K562 (cell line): ENCODE measurements at regions not wholly inside any gene's neighbourhood (a gene's known extent, or its start where the extent isn't known, plus 50 kb on each side); places are given as distances from the start of the nearest gene placed in this dataset.

Source experiments
- ATAC-seq: fragments of 200-7000 bp; cut with Tn5 transposase; 3 replicates; pipeline ENCODE4 v1.9.1; 2020; ENCODE audit warnings: moderate library complexity
- BruUV-seq: library from RNA; stranded (reverse); fragments of 400-500 nt; replicated peaks from 2 replicates; lab custom pipeline; 2021; lab: Mats Ljungman, UMichigan
- CTCF ChIA-PET: fragments of 300-600 bp; formaldehyde crosslinking; extraction: SDS; loops from one replicate; lab custom pipeline; 2021; ENCODE audit warnings: low intra/inter-chr PET ratio; lab: Yijun Ruan, JAX
- POLR2A ChIA-PET: fragments of 300-600, 350-650 bp; sonication (Branson Sonifier 250); formaldehyde crosslinking; extraction: SDS; loops from one replicate; lab custom pipeline; 2021; ENCODE audit warnings: antibody characterized with exemption, inconsistent platforms; lab: Yijun Ruan, JAX
- DNase-seq, 4 experiments: peaks; one replicate each; pipeline versions ENCODE4 v3.0.0 to v3.0.0-alpha.2; 2011 to 2018; ENCODE audit warnings: low spot score in 3 of 4, mixed read lengths in 3 of 4; ENCODE audit errors: extremely low read depth in 1 of 4
- FAIRE-seq: peaks from 2 replicates; lab custom pipeline; 2011; peaks lifted over from hg19 to GRCh38; lab: Jason Lieb, UNC
- H2AFZ ChIP-seq: 2 replicates; pipeline ENCODE4 v1.6.0; 2011; ENCODE audit warnings: low read depth, low read length, control low read depth, inconsistent platforms
- H3K27ac ChIP-seq: fragments of 200-600 bp; 3 replicates; pipeline ENCODE4 v1.8.0; 2011; ENCODE audit warnings: low read depth, mild to moderate bottlenecking, control low read depth, inconsistent platforms, low read length, moderate library complexity, mixed read lengths; ENCODE audit errors: extremely low read depth
- H3K27me3 ChIP-seq, 2 experiments: fragments of 300-600 bp in 1 of 2; 2 replicates in 1 of 2; 3 replicates in 1 of 2; pipeline versions ENCODE4 v1.6.0 to v1.8.0; 2011; ENCODE audit warnings: inconsistent platforms in 2 of 2, low read length in 2 of 2, mild to moderate bottlenecking in 1 of 2, mixed read lengths in 1 of 2, moderate library complexity in 1 of 2; ENCODE audit not compliant: control insufficient read depth in 2 of 2, insufficient read depth in 2 of 2
- H3K36me3 ChIP-seq: fragments of 300-600 bp; 3 replicates; pipeline ENCODE4 v1.8.0; 2011; ENCODE audit warnings: mild to moderate bottlenecking, low read length, inconsistent platforms; ENCODE audit not compliant: control insufficient read depth, insufficient read depth
- H3K4me1 ChIP-seq, 2 experiments: fragments of 200-600 bp in 1 of 2; replicated peaks in 1 of 2; 2 replicates in 1 of 2; 3 replicates in 1 of 2; pipeline versions ENCODE4 v1.5.1 to v1.8.0; 2011; ENCODE audit warnings: inconsistent platforms in 2 of 2, low read length in 2 of 2, mild to moderate bottlenecking in 1 of 2, mixed read lengths in 1 of 2, moderate library complexity in 1 of 2; ENCODE audit not compliant: control insufficient read depth in 2 of 2, insufficient read depth in 2 of 2
- H3K4me2 ChIP-seq: 2 replicates; pipeline ENCODE4 v1.6.1; 2011; ENCODE audit warnings: low read length, control low read depth, inconsistent platforms, mixed read lengths; ENCODE audit not compliant: insufficient read depth
- H3K4me3 ChIP-seq: fragments of 200-600 bp; sonication (generic), shearing (Covaris generic); 2 replicates; pipeline ENCODE4 v1.5.1; 2016; ENCODE audit warnings: control low read depth, inconsistent platforms
- H3K79me2 ChIP-seq: fragments of 200-600 bp; 3 replicates; pipeline ENCODE4 v1.8.0; 2011; ENCODE audit warnings: low read length, inconsistent platforms; ENCODE audit not compliant: control insufficient read depth, insufficient read depth
- H3K9ac ChIP-seq, 2 experiments: 2 replicates each; pipeline versions ENCODE4 v1.6.0 to v1.6.1; 2011; ENCODE audit warnings: low read depth in 2 of 2, low read length in 2 of 2, control low read depth in 1 of 2, inconsistent platforms in 1 of 2, mild to moderate bottlenecking in 1 of 2, mixed read lengths in 1 of 2; ENCODE audit not compliant: insufficient read depth in 1 of 2
- H3K9me1 ChIP-seq: one replicate; pipeline ENCODE4 v1.6.0; 2011; ENCODE audit warnings: inconsistent platforms, mild to moderate bottlenecking, low read length, moderate library complexity; ENCODE audit not compliant: control insufficient read depth, insufficient read depth
- H3K9me3 ChIP-seq: replicated peaks from 2 replicates; pipeline ENCODE4 v1.5.1; 2011; ENCODE audit warnings: low read depth, low read length, inconsistent platforms; ENCODE audit not compliant: control insufficient read depth, insufficient read depth
- H4K20me1 ChIP-seq: replicated peaks from 2 replicates; pipeline ENCODE4 v1.6.1; 2011; ENCODE audit warnings: low read length, inconsistent platforms, mixed read lengths; ENCODE audit not compliant: control insufficient read depth, insufficient read depth
- ADNP ChIP-seq: fragments of 200-800 bp; sonication (Bioruptor generic); IDR thresholded peaks from 2 replicates; pipeline ENCODE4 v1.6.1; 2016; ENCODE audit warnings: missing genetic modification characterization, missing compliant biosample characterization
- CREB5 ChIP-seq: fragments of 250-450 bp; sonication (Bioruptor Pico); IDR thresholded peaks from 2 replicates; pipeline ENCODE4 v1.5.0; 2020; ENCODE audit warnings: mild to moderate bottlenecking
- MTF1 ChIP-seq: fragments of 250-450 bp; sonication (Bioruptor Pico); IDR thresholded peaks from 2 replicates; pipeline ENCODE4 v1.9.0; 2021; ENCODE audit warnings: moderate library complexity, mild to moderate bottlenecking, inconsistent platforms, borderline replicate concordance
- SFPQ ChIP-seq: fragments of 200-400 bp; formaldehyde crosslinking; IDR thresholded peaks from 2 replicates; pipeline ENCODE4 v1.6.1; 2017; ENCODE audit warnings: mild to moderate bottlenecking, low read depth, low read length, moderate library complexity
- TOE1 ChIP-seq, 2 experiments: fragments of 450-650 bp in 1 of 2; sonication (generic) in 1 of 2; formaldehyde crosslinking in 1 of 2; IDR thresholded peaks; 2 replicates each; pipeline versions ENCODE4 v1.7.1 to v1.8.0; 2016 to 2022; ENCODE audit warnings: borderline replicate concordance in 2 of 2, mild to moderate bottlenecking in 2 of 2, antibody characterized with exemption in 1 of 2, inconsistent platforms in 1 of 2, low read depth in 1 of 2, missing genetic modification reagents in 1 of 2, moderate library complexity in 1 of 2
- ZNF217 ChIP-seq: sonication (generic); formaldehyde crosslinking; IDR thresholded peaks from 2 replicates; pipeline ENCODE4 v1.8.0; 2022; ENCODE audit warnings: mild to moderate bottlenecking, missing genetic modification reagents
- WGBS: fragments of 100-300 bp; shearing (Covaris generic); methylation state at CpG from one replicate; pipeline ENCODE4 v1.1.6; 2016; ENCODE audit warnings: low coverage, mixed read lengths; ENCODE audit not compliant: insufficient coverage; ENCODE audit errors: missing lambda C conversion rate; 5-methylcytosine and 5-hydroxymethylcytosine counted together
- in situ Hi-C: fragments of 300-500 bp; cut with MboI; formaldehyde crosslinking; loops from 4 replicates; pipeline ENCODE4 v1.15.0; 2018; ENCODE audit warnings: inconsistent platforms, mixed read lengths
- intact Hi-C: fragments of 100-400 bp; cut with micrococcal nuclease; formaldehyde crosslinking; loops from 2 replicates; pipeline ENCODE4 v1.14.2; 2022

- POLR2A ChIA-PET = no interaction called here
- H3K79me2 ChIP-seq = no peaks in the 10 kb centered on the region
- no peaks in the 10 kb centered on the region for H4K20me1 ChIP-seq
- intact Hi-C loops (no loop called here), in situ Hi-C loops (no loop called here)
- H3K27me3 ChIP-seq = peaks cover 0 to 11% of the 10 kb centered on the region in 2 experiments; a peak in 2 of 5 replicates
- no peaks in the 10 kb centered on the region for H3K9me3 ChIP-seq
- no peaks in the 10 kb centered on the region for H3K9me1 ChIP-seq
- no peak overlapping the region for H3K9ac ChIP-seq
- FAIRE-seq = no peak
- CTCF ChIA-PET = no interaction called here
- no peak for DNase-seq
- TF ChIP-seq SFPQ (no peak), MTF1 (CRISPR knock-in tag) (no peak), ADNP (tag) (no peak), ZNF217 (no peak), TOE1 (IDR thresholded peaks at IDR 0.05; ENCODE audit: borderline replicate concordance) (no peak), TOE1 (CRISPR knock-in tag; IDR thresholded peaks at IDR 0.05; ENCODE audit: borderline replicate concordance, low read depth) (no peak), CREB5 (CRISPR knock-in tag) (no peak)
- H3K4me1 ChIP-seq = no peaks in the 10 kb centered on the region
- no peak overlapping the region for H3K4me2 ChIP-seq
- no peak overlapping the region for H3K4me3 ChIP-seq
- no peaks in the 10 kb centered on the region for H3K36me3 ChIP-seq
- H2AFZ ChIP-seq = no peak overlapping the region
- H3K27ac ChIP-seq = no peak overlapping the region
- no peak for ATAC-seq
- no TSS peak for BruUV-seq
- WGBS = 1% methylated on average over 6 of the region's 6 CpGs
Observed at GRCh38 chr2:204112084-204112770, 175.7 kb downstream of the ICOS start.
